ENCODE measurements at regions not wholly inside any gene's neighbourhood (a gene's known extent, or its start where the extent isn't known, plus 50 kb on each side); places are given as distances from the start of the nearest gene placed in this dataset.

GRCh38 chr20:2237059-2237458, 58.7 kb upstream of the TGM3 start:
- TF ChIP-seq CTCF (IDR thresholded peaks at IDR 0.05) = no peak
- TF ChIP-seq FOSL2 (IDR thresholded peaks at IDR 0.05) = no peak
- no peak for TF ChIP-seq FOSL2 (CRISPR knock-in tag; IDR thresholded peaks at IDR 0.05)
- no peak for TF ChIP-seq MAZ (IDR thresholded peaks at IDR 0.05; ENCODE audit: borderline replicate concordance, low read depth, low read length)

Measured in A549 (cell line).